SH-SY5Y (cell line): ENCODE measurements at regions not wholly inside any gene's neighbourhood (a gene's known extent, or its start where the extent isn't known, plus 50 kb on each side); places are given as distances from the start of the nearest gene placed in this dataset.

ENCODE experiments used
- GATA2 ChIP-seq: IDR thresholded peaks from 2 replicates; pipeline ENCODE4 v1.6.1; 2011; ENCODE audit warnings: mild to moderate bottlenecking, low read depth, low read length
- GATA3 ChIP-seq: IDR thresholded peaks from 2 replicates; pipeline ENCODE4 v1.6.1; 2011; ENCODE audit warnings: low read depth, mild to moderate bottlenecking, low read length, moderate library complexity

GRCh38 chr9:107547772-107548297 is 58.3 kb upstream of the KLF4 start:
- TF ChIP-seq GATA3 = no peak
- no peak for TF ChIP-seq GATA2
